Esophagus (tissue), 2 donors: ENCODE measurements at regions not wholly inside any gene's neighbourhood (a gene's known extent, or its start where the extent isn't known, plus 50 kb on each side); places are given as distances from the start of the nearest gene placed in this dataset.
"Not testable (repeated sequence)": the region's sequence is repeated elsewhere in the genome, so short reads cannot be mapped to it uniquely, and the experiment has no call there.

Experiments
- H3K27ac ChIP-seq, 2 donors: one replicate each; pipeline ENCODE4 v1.5.1; 2013; ENCODE audit warnings: low read depth in 2 of 2, mild to moderate bottlenecking in 2 of 2, inconsistent platforms in 1 of 2, low read length in 1 of 2, moderate library complexity in 1 of 2
- H3K27me3 ChIP-seq, 2 donors: one replicate each; pipeline ENCODE4 v1.6.1; 2013; ENCODE audit warnings: low read length in 2 of 2, control low read depth in 1 of 2, mild to moderate bottlenecking in 1 of 2; ENCODE audit not compliant: insufficient read depth in 2 of 2, control insufficient read depth in 1 of 2
- H3K36me3 ChIP-seq, 2 donors: one replicate each; pipeline ENCODE4 v1.6.1; 2013; ENCODE audit warnings: low read length in 1 of 2; ENCODE audit not compliant: control insufficient read depth in 2 of 2, insufficient read depth in 2 of 2
- H3K4me1 ChIP-seq, 2 donors: one replicate each; pipeline ENCODE4 v1.6.1; 2013; ENCODE audit warnings: low read length in 1 of 2; ENCODE audit not compliant: control insufficient read depth in 2 of 2, insufficient read depth in 2 of 2
- H3K4me3 ChIP-seq, 2 donors: one replicate each; pipeline ENCODE4 v1.5.1; 2013; ENCODE audit warnings: low read length in 2 of 2, mild to moderate bottlenecking in 2 of 2, low read depth in 1 of 2, moderate library complexity in 1 of 2
- H3K9me3 ChIP-seq, 2 donors: one replicate each; pipeline ENCODE4 v1.6.1; 2013; ENCODE audit warnings: mild to moderate bottlenecking in 2 of 2, low read depth in 1 of 2, low read length in 1 of 2, moderate library complexity in 1 of 2; ENCODE audit not compliant: control insufficient read depth in 2 of 2, insufficient read depth in 1 of 2
- WGBS, 2 donors: extraction: QIAGEN DNeasy Blood & Tissue Kit; methylation state at CpG; one replicate each; pipeline ENCODE4 v1.1.7; 2013; 5-methylcytosine and 5-hydroxymethylcytosine counted together
- donor health status: healthy with polysubstance abuse.
- donor health status: Bipolar disorder and iron deficiency.

- Histone ChIP-seq H3K36me3 (no peaks in the 10 kb centered on the region), H3K9me3 (peaks cover 0 to 3% of the 10 kb centered on the region in 2 donors), H3K4me1 (no peaks in the 10 kb centered on the region), H3K27ac (no peak overlapping the region), H3K4me3 (no peak overlapping the region), H3K27me3 (no peaks in the 10 kb centered on the region)
- WGBS, 2 donors: 86 to 92% methylated on average over 11 of the region's 11 CpGs
These were observed 290.8 kb upstream of the COBL start for GRCh38 chr7:51607447-51607846.

GRCh38 chr7:51606601-51607154 is 290.1 kb upstream of the COBL start:
- no peaks in the 10 kb centered on the region for H3K27me3 ChIP-seq
- 81 to 86% methylated on average over 17 of the region's 17 CpGs for WGBS, 2 donors

GRCh38 chr7:51602376-51602775 is 285.8 kb upstream of the COBL start:
- no peaks in the 10 kb centered on the region for H3K4me1 ChIP-seq
- H3K9me3 ChIP-seq: peaks cover 0 to 3% of the 10 kb centered on the region in 2 donors
- no peak overlapping the region for H3K27ac ChIP-seq
- WGBS, 2 donors: 88 to 92% methylated on average over 2 of the region's 2 CpGs
- H3K36me3 ChIP-seq: no peaks in the 10 kb centered on the region
- no peaks in the 10 kb centered on the region for H3K27me3 ChIP-seq
- H3K4me3 ChIP-seq: no peak overlapping the region

More at GRCh38 chr7:51606601-51607154, 290.1 kb upstream of the COBL start:
- no peak overlapping the region for H3K4me3 ChIP-seq
- H3K36me3 ChIP-seq: no peaks in the 10 kb centered on the region
- H3K27ac ChIP-seq: no peak overlapping the region
- H3K9me3 ChIP-seq: peaks cover 0 to 3% of the 10 kb centered on the region in 2 donors
- H3K4me1 ChIP-seq: no peaks in the 10 kb centered on the region

DNA sequence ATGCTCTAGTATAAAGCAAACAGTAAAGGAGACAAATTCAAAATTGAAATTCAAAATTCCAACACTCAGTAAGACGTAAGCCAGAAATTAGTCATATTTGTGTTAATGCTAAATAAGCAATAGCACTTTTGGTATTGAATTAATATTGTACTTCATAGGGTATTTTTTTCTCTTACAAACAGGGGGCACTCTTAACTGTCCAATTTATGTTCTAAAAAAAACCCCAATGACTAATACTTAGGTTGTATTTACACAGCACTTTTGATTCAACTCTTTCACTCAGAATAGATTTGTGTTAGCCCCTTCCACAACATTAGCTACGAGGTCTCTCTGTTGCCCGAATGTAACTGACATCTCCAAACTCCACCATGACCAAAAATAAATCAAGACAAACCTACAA is 284.9 kb upstream of the COBL start:
- peaks cover 0 to 1% of the 10 kb centered on the region in 2 donors for H3K9me3 ChIP-seq
- WGBS, 2 donors: 73 to 85% methylated on average over 3 of the region's 3 CpGs
- H3K36me3 ChIP-seq: no peaks in the 10 kb centered on the region
- H3K27ac ChIP-seq: no peak overlapping the region
- no peak overlapping the region for H3K4me3 ChIP-seq
- H3K27me3 ChIP-seq: no peaks in the 10 kb centered on the region
- no peaks in the 10 kb centered on the region for H3K4me1 ChIP-seq

DNA sequence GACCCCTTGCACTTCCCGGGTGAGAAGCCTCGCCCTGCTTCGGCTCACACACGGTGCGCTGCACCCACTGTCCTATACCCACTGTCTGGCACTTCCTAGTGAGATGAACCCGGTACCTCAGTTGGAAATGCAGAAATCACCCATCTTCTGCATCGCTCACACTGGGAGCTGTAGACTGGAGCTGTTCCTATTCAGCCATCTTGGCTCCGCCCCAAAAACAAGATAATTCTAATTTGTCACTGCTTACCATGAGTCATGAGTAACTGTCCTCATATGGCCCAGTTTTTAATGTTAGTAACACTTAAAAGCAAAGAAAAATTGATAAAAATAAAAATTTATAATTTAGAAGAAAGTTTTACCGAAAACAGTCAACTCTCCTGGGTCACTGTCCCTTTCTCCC is 283.3 kb upstream of the COBL start:
- not testable (repeated sequence) for H3K4me3 ChIP-seq, H3K27ac ChIP-seq, H3K4me1 ChIP-seq, H3K36me3 ChIP-seq, H3K27me3 ChIP-seq, H3K9me3 ChIP-seq
- WGBS, 2 donors: 84 to 88% methylated on average over 9 of the region's 9 CpGs

DNA sequence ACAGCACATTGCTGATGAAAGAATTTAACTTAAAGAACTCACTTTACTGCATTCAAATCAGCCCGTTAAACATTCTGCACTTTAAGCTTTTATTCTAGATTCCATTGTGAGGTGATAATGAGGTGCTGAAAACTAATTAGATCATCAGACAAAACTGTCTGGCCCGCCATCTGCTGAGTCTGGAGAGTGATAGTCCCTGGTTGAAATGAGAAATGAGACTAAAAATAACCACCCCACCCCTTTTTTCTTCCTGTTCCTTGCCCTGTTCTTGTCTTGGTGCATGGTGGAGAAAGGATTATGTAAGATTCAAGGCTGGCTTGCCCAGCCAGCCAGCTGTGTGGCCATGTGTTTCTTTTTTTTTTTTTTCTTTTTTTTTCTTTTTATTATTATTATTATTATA is 277.0 kb upstream of the COBL start:
- Histone ChIP-seq H3K27me3 (no peaks in the 10 kb centered on the region), H3K27ac (no peak overlapping the region), H3K4me3 (no peak overlapping the region), H3K9me3 (no peaks in the 10 kb centered on the region), H3K4me1 (no peaks in the 10 kb centered on the region), H3K36me3 (no peaks in the 10 kb centered on the region)
- 42 to 53% methylated on average over 2 of the region's 2 CpGs for WGBS, 2 donors

DNA sequence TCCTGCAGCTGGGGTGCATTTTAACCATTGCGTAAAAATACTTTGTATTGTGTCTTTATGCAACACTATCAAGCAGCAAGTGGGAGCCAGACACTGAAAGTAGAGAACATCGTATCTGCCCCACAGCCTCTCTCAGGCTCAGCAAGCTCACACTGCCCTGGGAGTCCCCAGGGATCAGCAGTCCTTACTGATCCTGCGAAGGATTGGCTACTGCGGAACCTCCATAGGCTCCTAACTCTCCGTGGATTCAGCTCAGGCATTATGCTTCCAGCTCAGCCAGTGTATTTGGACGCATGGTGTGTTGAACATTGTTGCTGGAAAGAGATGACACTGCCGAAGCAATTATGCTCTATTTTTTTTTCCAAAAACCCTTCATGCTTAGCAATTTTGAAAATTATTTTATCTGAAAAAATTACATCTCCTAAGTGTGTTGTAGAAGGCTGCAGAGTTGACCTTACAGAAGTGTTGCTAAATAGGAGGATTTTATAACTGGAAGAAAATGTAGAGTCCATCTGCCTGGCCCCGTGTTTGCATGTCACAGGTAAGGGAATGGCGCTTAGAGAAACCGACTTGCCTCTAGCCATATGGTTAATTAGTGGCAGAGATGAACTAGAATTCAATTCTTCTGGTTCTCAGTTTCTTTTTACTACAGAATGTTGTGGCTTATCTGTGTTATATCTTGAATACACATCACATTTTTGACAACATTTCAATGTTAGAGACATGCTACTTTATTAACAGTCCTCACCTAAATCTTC is 276.4 kb upstream of the COBL start:
- 77 to 79% methylated on average over 10 of the region's 10 CpGs for WGBS, 2 donors
- Histone ChIP-seq H3K36me3 (no peaks in the 10 kb centered on the region), H3K27me3 (no peaks in the 10 kb centered on the region)

DNA sequence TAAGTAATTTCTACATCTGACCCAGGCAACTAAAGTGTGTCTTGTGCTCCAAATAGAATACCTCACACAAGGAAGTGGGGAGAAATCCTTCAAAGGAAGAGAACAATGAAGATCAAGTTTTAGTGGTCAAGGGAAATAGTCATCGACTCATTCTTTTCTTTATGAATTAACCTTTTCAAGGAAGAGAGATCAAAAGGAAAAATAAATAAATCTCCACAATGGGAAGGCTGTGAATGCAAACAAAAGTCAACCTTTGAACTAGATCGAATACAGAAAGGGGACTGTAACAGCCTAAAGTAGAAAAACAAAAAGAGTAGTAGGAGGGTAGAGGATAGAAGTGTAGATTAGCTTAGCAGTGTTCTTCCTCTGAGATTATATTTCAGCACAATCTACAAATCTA is 274.6 kb upstream of the COBL start:
- H3K36me3 ChIP-seq: no peaks in the 10 kb centered on the region
- no peaks in the 10 kb centered on the region for H3K4me1 ChIP-seq
- no peak overlapping the region for H3K27ac ChIP-seq
- no peak overlapping the region for H3K4me3 ChIP-seq
- no peaks in the 10 kb centered on the region for H3K9me3 ChIP-seq
- H3K27me3 ChIP-seq: no peaks in the 10 kb centered on the region
- 7 to 14% methylated on average over 2 of the region's 2 CpGs for WGBS, 2 donors

More for the DNA sequence above, 276.4 kb upstream of the COBL start:
- no peak overlapping the region for H3K27ac ChIP-seq
- H3K4me1 ChIP-seq: no peaks in the 10 kb centered on the region
- no peaks in the 10 kb centered on the region for H3K9me3 ChIP-seq
- no peak overlapping the region for H3K4me3 ChIP-seq

DNA sequence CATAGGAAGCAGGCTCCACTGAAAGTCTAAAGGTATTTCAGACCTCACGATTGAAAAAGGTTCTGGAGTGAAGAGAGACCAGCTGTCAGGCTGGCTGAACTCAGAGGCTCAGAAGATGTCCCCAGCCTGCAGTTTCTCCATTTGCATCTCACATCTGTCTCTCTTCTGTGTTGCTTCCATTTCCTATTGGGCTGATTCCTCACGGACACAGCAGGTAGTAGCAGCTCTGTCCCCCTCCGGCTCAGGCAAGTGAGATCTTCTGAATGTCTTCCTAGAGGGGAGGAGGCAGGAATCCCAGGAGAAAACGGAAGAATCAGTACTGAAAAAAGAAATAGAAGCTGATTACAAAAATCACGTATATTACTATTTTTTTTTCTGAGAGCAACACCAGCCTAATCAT is 274.1 kb upstream of the COBL start:
- H3K36me3 ChIP-seq: no peaks in the 10 kb centered on the region
- H3K9me3 ChIP-seq: no peaks in the 10 kb centered on the region
- H3K27me3 ChIP-seq: no peaks in the 10 kb centered on the region
- H3K27ac ChIP-seq: no peak overlapping the region
- WGBS, 2 donors: 17 to 18% methylated on average over 5 of the region's 5 CpGs
- no peaks in the 10 kb centered on the region for H3K4me1 ChIP-seq
- no peak overlapping the region for H3K4me3 ChIP-seq

GRCh38 chr7:51589111-51589510 is 272.5 kb upstream of the COBL start:
- Histone ChIP-seq H3K27me3 (no peaks in the 10 kb centered on the region), H3K36me3 (no peaks in the 10 kb centered on the region), H3K4me3 (no peak overlapping the region), H3K4me1 (no peaks in the 10 kb centered on the region), H3K9me3 (no peaks in the 10 kb centered on the region), H3K27ac (no peak overlapping the region)
- 65 to 68% methylated on average over 2 of the region's 2 CpGs for WGBS, 2 donors
